GM13977 (cell line): ENCODE measurements at regions not wholly inside any gene's neighbourhood (a gene's known extent, or its start where the extent isn't known, plus 50 kb on each side); places are given as distances from the start of the nearest gene placed in this dataset.
"Not testable (repeated sequence)": the region's sequence is repeated elsewhere in the genome, so short reads cannot be mapped to it uniquely, and the experiment has no call there.

Source experiments
- DNase-seq: peaks from one replicate; pipeline ENCODE4 v3.0.0; 2012; ENCODE audit warnings: low spot score
- CTCF ChIP-seq: IDR thresholded peaks from 2 replicates; pipeline ENCODE4 v1.5.1; 2012; ENCODE audit warnings: mild to moderate bottlenecking, control low read depth; ENCODE audit not compliant: insufficient read depth; ENCODE audit errors: extremely low read depth, missing control alignments
- in situ Hi-C: fragments of 300-500 bp; cut with MboI; formaldehyde crosslinking; loops from one replicate; pipeline ENCODE4 v1.12.0; 2022; ENCODE audit warnings: low sequenced_read_pairs, low pct_unique_long_range_greater_than_20kb, mixed read lengths, inconsistent platforms; ENCODE audit not compliant: unreplicated experiment

DNA sequence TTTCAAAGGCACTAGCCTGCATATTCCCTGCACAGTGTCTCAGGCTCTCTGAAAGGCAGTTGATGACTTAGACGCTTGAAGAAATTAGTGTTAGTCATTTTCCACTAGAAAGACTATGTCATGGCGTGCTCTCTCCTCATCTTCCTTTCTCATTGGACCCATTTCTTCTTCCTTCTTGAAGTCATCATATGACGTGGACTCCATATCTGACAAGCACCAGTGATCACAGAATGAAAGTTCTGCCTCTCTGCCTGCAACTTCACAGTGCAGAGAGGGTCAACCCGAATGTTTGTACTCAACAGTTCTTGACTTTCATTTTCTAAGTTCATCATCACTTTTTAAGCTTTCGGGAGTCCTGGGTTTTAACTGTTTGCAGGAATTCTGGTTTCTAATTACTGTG is 63.7 kb upstream of the CYRIA start:
- TF ChIP-seq CTCF: no peak
- in situ Hi-C loops: no loop called here
- DNase-seq: peak; percentile 46

DNA sequence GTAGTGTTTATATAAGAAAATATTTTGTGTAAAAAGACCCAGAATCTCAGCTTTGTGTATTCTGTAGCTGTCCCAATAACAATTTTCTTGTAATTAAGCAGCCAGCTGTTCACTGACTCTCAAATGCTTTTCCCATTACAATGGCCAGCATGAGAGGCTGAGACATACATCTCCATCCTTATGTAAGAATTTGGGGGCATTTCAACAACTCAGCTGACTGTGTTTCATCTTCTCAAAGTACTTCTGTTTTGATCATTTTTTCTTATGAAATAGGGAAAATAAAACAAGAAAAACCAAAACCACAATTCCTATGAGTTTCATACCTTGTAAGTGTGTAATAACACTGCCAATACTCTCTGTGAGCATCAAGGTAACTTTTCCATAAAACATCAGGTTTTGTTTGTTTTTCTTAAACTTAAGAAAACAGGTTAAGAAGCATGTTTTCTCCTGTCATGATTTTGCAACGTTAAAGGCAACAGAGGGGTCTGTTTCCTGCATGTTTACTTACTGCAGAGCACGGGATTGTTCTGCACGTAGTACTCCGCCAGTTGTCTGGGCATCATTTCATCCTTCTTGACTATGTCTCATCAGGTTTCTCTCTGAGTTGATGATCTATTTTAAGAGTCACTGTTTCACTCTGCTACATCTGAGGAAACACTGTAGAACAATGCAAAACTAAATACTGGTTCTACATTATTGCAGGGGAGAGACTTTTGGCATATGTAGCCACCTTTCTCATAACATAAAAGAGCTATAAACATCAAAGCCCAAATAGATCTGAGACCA is 62.9 kb upstream of the CYRIA start:
- peak; percentile 25 for DNase-seq
- in situ Hi-C loops: no loop called here
- no peak for TF ChIP-seq CTCF

GRCh38 chr2:16727849-16728248 is 62.2 kb upstream of the CYRIA start:
- in situ Hi-C loops, DNase-seq: not testable (repeated sequence)

DNA sequence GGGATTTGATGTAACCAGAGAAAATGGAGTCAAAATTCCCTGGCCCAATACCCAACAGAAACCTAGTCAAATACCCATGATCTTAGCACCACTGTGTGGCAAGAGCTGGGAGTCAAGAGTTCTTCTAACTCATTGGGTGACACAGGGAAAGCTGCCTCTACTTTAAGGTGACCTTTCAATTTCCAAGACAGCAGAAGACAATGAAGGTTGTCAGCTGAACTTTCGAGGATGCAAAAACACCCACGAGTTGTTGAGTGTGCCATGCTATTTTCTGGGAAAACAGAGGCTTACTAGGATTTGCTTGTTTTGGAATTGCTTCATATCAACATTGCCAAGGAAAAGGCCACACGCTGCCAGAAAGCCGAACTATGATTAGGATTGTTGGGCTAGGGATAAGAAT is 61.6 kb upstream of the CYRIA start:
- DNase-seq: no peak
- in situ Hi-C loops: no loop called here
- no peak for TF ChIP-seq CTCF

- peak; percentile 17 for DNase-seq
- in situ Hi-C loops: no loop called here
- no peak for TF ChIP-seq CTCF
These were observed 60.9 kb upstream of the CYRIA start for GRCh38 chr2:16726577-16726976.

DNA sequence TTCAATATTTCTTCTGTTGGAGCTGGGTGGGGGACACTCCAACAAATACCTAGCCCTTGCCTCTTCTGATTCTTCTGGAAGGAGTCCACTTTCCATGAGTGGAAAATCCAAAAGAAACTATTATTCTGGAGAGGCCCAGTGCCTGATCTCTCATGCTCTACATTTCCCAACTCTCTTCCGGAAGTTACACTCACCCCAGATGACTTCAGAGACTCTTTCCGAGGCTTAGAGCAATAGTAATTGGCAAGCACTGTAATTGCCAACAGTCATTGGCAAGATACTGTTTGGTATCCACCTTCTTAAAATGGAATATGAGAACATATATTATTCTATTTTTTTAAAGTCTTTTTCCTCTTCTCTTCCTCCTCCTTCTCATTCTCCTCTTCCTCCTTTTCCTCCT is 60.5 kb upstream of the CYRIA start:
- TF ChIP-seq CTCF: no peak
- in situ Hi-C loops: no loop called here
- DNase-seq: no peak

DNA sequence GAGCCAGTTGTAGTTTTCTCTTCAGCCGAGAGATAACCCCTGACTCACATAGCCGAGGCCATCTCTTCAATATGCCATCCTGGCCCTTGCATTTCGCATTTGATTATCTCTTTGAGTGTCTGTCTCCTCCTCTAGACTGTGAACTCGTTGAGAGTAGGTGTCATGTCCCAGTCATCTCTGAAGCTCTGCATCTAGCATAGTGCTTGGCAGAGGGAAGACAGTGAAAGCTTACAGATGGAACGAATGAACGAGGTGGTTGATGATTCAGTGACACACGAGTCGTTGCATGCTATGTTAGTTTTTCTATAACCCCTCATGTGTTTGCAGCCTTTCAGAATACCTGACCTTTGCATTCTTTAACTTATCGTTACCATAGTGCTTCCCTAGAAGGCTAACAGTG is 59.9 kb upstream of the CYRIA start:
- in situ Hi-C loops: no loop called here
- no peak for TF ChIP-seq CTCF
- DNase-seq: no peak
